AG04450 (cell line): ENCODE measurements at regions not wholly inside any gene's neighbourhood (a gene's known extent, or its start where the extent isn't known, plus 50 kb on each side); places are given as distances from the start of the nearest gene placed in this dataset.

ENCODE experiments used
- CTCF ChIA-PET: fragments of 300-600, 350-600 bp; formaldehyde crosslinking; extraction: SDS; loops from one replicate; lab custom pipeline; 2022; ENCODE audit warnings: antibody characterized with exemption, inconsistent platforms; lab: Charles Lee
- POLR2A ChIA-PET: fragments of 350-600 bp; formaldehyde crosslinking; extraction: SDS; loops from one replicate; lab custom pipeline; 2021; ENCODE audit warnings: antibody characterized with exemption, inconsistent platforms; lab: Yijun Ruan, JAX
- DNase-seq: peaks from one replicate; pipeline ENCODE4 v3.0.0-alpha.2; 2011; ENCODE audit warnings: low read depth, low spot score
- H3K27ac ChIP-seq: one replicate; pipeline ENCODE4 v1.5.1; 2012; ENCODE audit warnings: low read depth, low read length, control low read depth
- H3K27me3 ChIP-seq: one replicate; pipeline ENCODE4 v1.6.0; 2012; ENCODE audit warnings: low read length; ENCODE audit not compliant: control insufficient read depth, insufficient read depth
- H3K4me3 ChIP-seq: 2 replicates; pipeline ENCODE4 v1.5.1; 2011; ENCODE audit warnings: mild to moderate bottlenecking, low read depth, low read length, control low read depth
- H3K9me3 ChIP-seq: 2 replicates; pipeline ENCODE4 v1.5.1; 2012; ENCODE audit warnings: low read length; ENCODE audit not compliant: control insufficient read depth, insufficient read depth
- CTCF ChIP-seq: IDR thresholded peaks from 2 replicates; pipeline ENCODE4 v1.5.1; 2011; ENCODE audit warnings: low read depth, low read length, control low read depth, inconsistent platforms

- no peaks in the 10 kb centered on the region for H3K27me3 ChIP-seq
- CTCF ChIA-PET, result interaction anchor here (0.6 to 1.3 kb wide), 2 partner anchors 15 to 82 kb away, joined by 3 to 4 read pairs; no protein-coding TSS in a partner anchor
- TF ChIP-seq CTCF, result no peak
- no peak overlapping the region for H3K4me3 ChIP-seq
- DNase-seq, result no peak
- no peak overlapping the region for H3K27ac ChIP-seq
- POLR2A ChIA-PET, result no interaction called here
- H3K9me3 ChIP-seq, result no peaks in the 10 kb centered on the region
These were observed 104.5 kb downstream of the RBM43 start for GRCh38 chr2:151157000-151157735.

- ChIA-PET POLR2A (no interaction called here), CTCF (interaction anchor here (1.3 kb wide), 1 partner anchor 82 kb away, joined by 4 read pairs; no protein-coding TSS in a partner anchor)
- Histone ChIP-seq H3K9me3 (no peaks in the 10 kb centered on the region), H3K27me3 (no peaks in the 10 kb centered on the region), H3K27ac (no peak overlapping the region), H3K4me3 (no peak overlapping the region)
- no peak for DNase-seq
- no peak for TF ChIP-seq CTCF
These were observed 105.2 kb downstream of the RBM43 start for GRCh38 chr2:151156431-151156830.

GRCh38 chr2:151153601-151154000 lies 108.1 kb downstream of the RBM43 start:
- H3K27me3 ChIP-seq, result no peaks in the 10 kb centered on the region
- no peak overlapping the region for H3K27ac ChIP-seq
- no peaks in the 10 kb centered on the region for H3K9me3 ChIP-seq
- DNase-seq, result no peak
- ChIA-PET POLR2A (no interaction called here), CTCF (interaction anchor here (0.8 kb wide), 1 partner anchor 85 kb away, joined by 3 read pairs; no protein-coding TSS in a partner anchor)
- no peak overlapping the region for H3K4me3 ChIP-seq
- no peak for TF ChIP-seq CTCF

GRCh38 chr2:151150331-151151320 lies 111.0 kb downstream of the RBM43 start:
- TF ChIP-seq CTCF, result no peak
- no peak for DNase-seq
- CTCF ChIA-PET, result interaction anchor here (0.6 to 1.2 kb wide), 4 partner anchors 10 to 1129 kb away, joined by 3 to 6 read pairs (median 3); no protein-coding TSS in a partner anchor

More at GRCh38 chr2:151150331-151151320, 111.0 kb downstream of the RBM43 start:
- Histone ChIP-seq H3K27ac (no peak overlapping the region), H3K9me3 (no peaks in the 10 kb centered on the region), H3K27me3 (no peaks in the 10 kb centered on the region), H3K4me3 (no peak overlapping the region)
- POLR2A ChIA-PET, result interaction anchor here (0.5 to 0.6 kb wide), 2 partner anchors 27 to 730 kb away, joined by 3 to 6 read pairs; no protein-coding TSS in a partner anchor
